CMK (cell line): ENCODE measurements at regions not wholly inside any gene's neighbourhood (a gene's known extent, or its start where the extent isn't known, plus 50 kb on each side); places are given as distances from the start of the nearest gene placed in this dataset.

Experiments
- DNase-seq: peaks from one replicate; pipeline ENCODE4 v3.0.0-alpha.2; 2010; ENCODE audit warnings: low read depth

- DNase-seq = no peak
Measured at GRCh38 chrX:39639871-39640270, 457.9 kb downstream of the BCOR start.

- DNase-seq = no peak
Measured at GRCh38 chrX:39640866-39641265, 456.9 kb downstream of the BCOR start.

- no peak for DNase-seq
Measured at GRCh38 chrX:39642071-39642470, 455.7 kb downstream of the BCOR start.

- no peak for DNase-seq
Measured at GRCh38 chrX:39643550-39643949, 454.2 kb downstream of the BCOR start.

- no peak for DNase-seq
Measured at GRCh38 chrX:39645178-39645895, 452.4 kb downstream of the BCOR start.

GRCh38 chrX:39648548-39649254, 449.1 kb downstream of the BCOR start:
- DNase-seq = no peak

GRCh38 chrX:39650768-39651347, 446.9 kb downstream of the BCOR start:
- no peak for DNase-seq

GRCh38 chrX:39652336-39652735, 445.4 kb downstream of the BCOR start:
- DNase-seq = no peak

GRCh38 chrX:39653691-39654090, 444.1 kb downstream of the BCOR start:
- no peak for DNase-seq

GRCh38 chrX:39654183-39654925, 443.4 kb downstream of the BCOR start:
- no peak for DNase-seq

- no peak for DNase-seq
Measured at GRCh38 chrX:39654952-39655351, 442.8 kb downstream of the BCOR start.

GRCh38 chrX:39661116-39661907, 436.4 kb downstream of the BCOR start:
- no peak for DNase-seq

GRCh38 chrX:39665830-39666518, 431.8 kb downstream of the BCOR start:
- DNase-seq = no peak

- DNase-seq = no peak
Measured at GRCh38 chrX:39667191-39667590, 430.6 kb downstream of the BCOR start.

- no peak for DNase-seq
Measured at GRCh38 chrX:39667736-39668482, 429.8 kb downstream of the BCOR start.

- DNase-seq = no peak
Measured at GRCh38 chrX:39669668-39670067, 428.1 kb downstream of the BCOR start.

GRCh38 chrX:39670281-39670680, 427.5 kb downstream of the BCOR start:
- DNase-seq = no peak

- no peak for DNase-seq
Measured at GRCh38 chrX:39672405-39672804, 425.4 kb downstream of the BCOR start.

GRCh38 chrX:39674490-39675161, 423.1 kb downstream of the BCOR start:
- DNase-seq = no peak

GRCh38 chrX:39675162-39675553, 422.6 kb downstream of the BCOR start:
- no peak for DNase-seq
